Upper lobe of left lung (tissue), 6 donors: ENCODE measurements at regions not wholly inside any gene's neighbourhood (a gene's known extent, or its start where the extent isn't known, plus 50 kb on each side); places are given as distances from the start of the nearest gene placed in this dataset.
A peak's percentile ranks its signal among the peaks of the same experiment; 100 is the strongest.

Source experiments
- ATAC-seq, 2 donors: fragments of 200-7000 bp; cut with Tn5 transposase; one replicate each; pipeline ENCODE4 v1.9.1; 2022; ENCODE audit warnings: mild to moderate bottlenecking in 2 of 2, moderate library complexity in 2 of 2; ENCODE audit not compliant: low FRiP score in 2 of 2
- DNase-seq, 2 donors: peaks; one replicate each; pipeline ENCODE4 v3.0.0-alpha.2; 2019 to 2020
- H3K27ac ChIP-seq, 4 donors: fragments of 200-600 bp; sonication (generic); one replicate each; pipeline ENCODE4 v1.5.1; 2016 to 2019
- H3K27me3 ChIP-seq, 4 donors: fragments of 200-600 bp; sonication (generic); one replicate each; pipeline ENCODE4 v1.5.1; 2017 to 2019
- H3K36me3 ChIP-seq, 4 donors: fragments of 200-600 bp; sonication (generic); one replicate each; pipeline ENCODE4 v1.5.1; 2016 to 2019
- H3K4me1 ChIP-seq, 4 donors: fragments of 200-600 bp; sonication (generic); one replicate each; pipeline ENCODE4 v1.5.1; 2018 to 2019
- H3K4me3 ChIP-seq, 4 donors: fragments of 200-600 bp; sonication (generic); one replicate each; pipeline ENCODE4 v1.5.1; 2017 to 2019; ENCODE audit warnings: mild to moderate bottlenecking in 2 of 4, moderate library complexity in 1 of 4
- H3K9me3 ChIP-seq, 4 donors: fragments of 200-600 bp; sonication (generic); one replicate each; pipeline ENCODE4 v1.5.1; 2018 to 2019
- CTCF ChIP-seq, 6 experiments: fragments of 450-650 bp in 4 of 6; fragments of 200-600 bp in 2 of 6; sonication (generic) in 2 of 6; IDR thresholded peaks; one replicate each; pipeline ENCODE4 v1.5.1; 2016 to 2019; ENCODE audit warnings: antibody characterized with exemption in 6 of 6
- EP300 ChIP-seq, 4 donors: sonication (generic); formaldehyde crosslinking; IDR thresholded peaks; one replicate each; pipeline ENCODE4 v1.5.1; 2017; ENCODE audit warnings: antibody characterized with exemption in 4 of 4, control low read depth in 2 of 4
- POLR2A ChIP-seq, 4 donors: fragments of 450-650 bp; IDR thresholded peaks; one replicate each; pipeline ENCODE4 v1.5.1; 2016 to 2017; ENCODE audit warnings: antibody characterized with exemption in 4 of 4, mild to moderate bottlenecking in 2 of 4
- POLR2AphosphoS5 ChIP-seq, 2 donors: sonication (generic); formaldehyde crosslinking; IDR thresholded peaks; one replicate each; pipeline ENCODE4 v1.5.1; 2017; ENCODE audit warnings: antibody characterized with exemption in 2 of 2
- WGBS, 2 donors: methylation state at CpG; one replicate each; pipeline ENCODE4 v1.1.5; 2017 to 2018; 5-methylcytosine and 5-hydroxymethylcytosine counted together
- donor health status: DM: no; HTN: no; CAD: no; lungs with moderate emphysema.
- donor health status: DM: no; HTN: yes; CAD: no; lungs with severe emphysema.

DNA sequence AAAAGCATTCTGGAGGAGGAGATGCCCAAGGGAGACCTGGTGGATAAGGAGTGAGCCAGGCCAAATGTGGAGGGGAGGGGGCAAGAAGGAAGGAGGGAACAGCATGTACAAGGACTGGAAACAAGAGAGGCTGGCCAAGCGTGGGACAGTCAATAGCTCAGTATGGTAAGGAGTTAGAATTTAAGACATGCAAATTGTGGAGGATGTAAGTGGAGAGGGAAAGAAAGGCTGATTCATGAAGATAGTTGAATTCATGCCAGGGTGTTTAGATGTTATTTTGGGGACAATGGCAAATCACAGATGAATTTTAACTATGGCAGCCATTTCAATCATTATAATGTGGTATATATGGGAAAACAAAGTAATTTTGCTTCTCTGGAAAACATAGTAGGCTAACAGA, 462.3 kb downstream of the MEIS1 start:
- peaks cover 0 to 5% (median 0%) of the 10 kb centered on the region in 4 donors for H3K4me1 ChIP-seq
- H3K4me3 ChIP-seq, result no peak overlapping the region
- no peaks in the 10 kb centered on the region for H3K9me3 ChIP-seq
- ATAC-seq (no peak), DNase-seq (no peak)
- WGBS, 2 donors, result 72 to 80% methylated on average over 1 of the region's 1 CpG
- H3K36me3 ChIP-seq, result no peaks in the 10 kb centered on the region
- TF ChIP-seq CTCF (IDR thresholded peaks at IDR 0.05) (no peak), POLR2AphosphoS5 (IDR thresholded peaks at IDR 0.05) (no peak)
- peak overlapping the region in 2 of 4 donors; percentile 4 to 13 for H3K27ac ChIP-seq
- no peaks in the 10 kb centered on the region for H3K27me3 ChIP-seq

DNA sequence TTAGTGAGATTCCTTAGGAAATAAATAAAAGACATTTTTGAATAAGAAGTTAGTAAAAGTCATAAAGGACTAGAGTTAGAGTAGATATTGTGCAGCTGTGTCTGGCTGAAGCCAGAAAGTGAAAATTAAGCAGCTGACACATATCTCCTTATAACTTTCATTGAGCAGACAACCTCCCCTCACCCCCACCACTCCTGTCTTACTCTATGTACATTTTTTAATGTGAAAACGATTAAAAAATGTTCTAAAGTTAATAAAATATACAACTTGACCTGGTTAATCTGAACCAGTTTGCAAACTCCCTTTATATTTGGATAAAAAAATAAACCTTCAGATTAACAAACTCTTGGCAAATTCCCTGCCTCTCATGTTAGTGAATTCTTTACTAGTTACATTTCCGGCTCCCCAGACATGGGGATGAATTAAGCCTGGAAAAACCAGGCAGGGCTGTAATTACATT, 462.8 kb downstream of the MEIS1 start:
- H3K4me1 ChIP-seq, result peaks cover 0 to 5% (median 0%) of the 10 kb centered on the region in 4 donors
- H3K4me3 ChIP-seq, result no peak overlapping the region
- H3K27me3 ChIP-seq, result no peaks in the 10 kb centered on the region
- H3K9me3 ChIP-seq, result no peaks in the 10 kb centered on the region
- H3K36me3 ChIP-seq, result no peaks in the 10 kb centered on the region
- WGBS, 2 donors, result 41 to 52% methylated on average over 2 of the region's 2 CpGs
- ATAC-seq (no peak), DNase-seq (no peak)
- peak overlapping the region in 1 of 4 donors; percentile 13 for H3K27ac ChIP-seq
- TF ChIP-seq POLR2A (IDR thresholded peaks at IDR 0.05), result no peak
- TF ChIP-seq EP300 (IDR thresholded peaks at IDR 0.05), result no peak
- TF ChIP-seq POLR2AphosphoS5 (IDR thresholded peaks at IDR 0.05), result no peak
- no peak for TF ChIP-seq CTCF (IDR thresholded peaks at IDR 0.05)

GRCh38 chr2:66899109-66899508, 464.2 kb downstream of the MEIS1 start:
- 62 to 67% methylated on average over 2 of the region's 2 CpGs for WGBS, 2 donors

GRCh38 chr2:66899648-66900047, 464.7 kb downstream of the MEIS1 start:
- no peak overlapping the region for H3K4me3 ChIP-seq
- peaks cover 0 to 5% (median 0%) of the 10 kb centered on the region in 4 donors for H3K4me1 ChIP-seq
- no peak overlapping the region for H3K27ac ChIP-seq
- no peak for DNase-seq
- H3K27me3 ChIP-seq, result no peaks in the 10 kb centered on the region
- TF ChIP-seq POLR2A (IDR thresholded peaks at IDR 0.05) (no peak), POLR2AphosphoS5 (IDR thresholded peaks at IDR 0.05) (no peak), CTCF (IDR thresholded peaks at IDR 0.05) (no peak), EP300 (IDR thresholded peaks at IDR 0.05) (no peak)
- no peak for ATAC-seq
- H3K9me3 ChIP-seq, result no peaks in the 10 kb centered on the region
- H3K36me3 ChIP-seq, result no peaks in the 10 kb centered on the region

More at GRCh38 chr2:66899109-66899508, 464.2 kb downstream of the MEIS1 start:
- Histone ChIP-seq H3K9me3 (no peaks in the 10 kb centered on the region), H3K27me3 (no peaks in the 10 kb centered on the region), H3K27ac (no peak overlapping the region), H3K36me3 (no peaks in the 10 kb centered on the region), H3K4me1 (peaks cover 0 to 5% (median 0%) of the 10 kb centered on the region in 4 donors), H3K4me3 (no peak overlapping the region)
- DNase-seq, result no peak
- ATAC-seq, result no peak
- TF ChIP-seq POLR2A (IDR thresholded peaks at IDR 0.05), result no peak
- no peak for TF ChIP-seq POLR2AphosphoS5 (IDR thresholded peaks at IDR 0.05)
- no peak for TF ChIP-seq CTCF (IDR thresholded peaks at IDR 0.05)
- TF ChIP-seq EP300 (IDR thresholded peaks at IDR 0.05), result no peak

GRCh38 chr2:66901344-66901743, 466.4 kb downstream of the MEIS1 start:
- WGBS, 2 donors, result 82 to 84% methylated on average over 3 of the region's 3 CpGs
- no peak for DNase-seq
- TF ChIP-seq POLR2AphosphoS5 (IDR thresholded peaks at IDR 0.05), result no peak
- TF ChIP-seq POLR2A (IDR thresholded peaks at IDR 0.05), result no peak
- no peak for TF ChIP-seq EP300 (IDR thresholded peaks at IDR 0.05)
- no peak for TF ChIP-seq CTCF (IDR thresholded peaks at IDR 0.05)
- Histone ChIP-seq H3K36me3 (no peaks in the 10 kb centered on the region), H3K4me1 (peaks cover 0 to 5% (median 0%) of the 10 kb centered on the region in 4 donors), H3K27ac (no peak overlapping the region), H3K4me3 (no peak overlapping the region), H3K9me3 (no peaks in the 10 kb centered on the region), H3K27me3 (no peaks in the 10 kb centered on the region)
- ATAC-seq, result peak in 1 of 2 donors; percentile 59
